NCI-H345 treated with DMSO at 0.1 percent for 48 hours (cell line): ENCODE measurements at regions not wholly inside any gene's neighbourhood (a gene's known extent, or its start where the extent isn't known, plus 50 kb on each side); places are given as distances from the start of the nearest gene placed in this dataset.
"Not testable (repeated sequence)": the region's sequence is repeated elsewhere in the genome, so short reads cannot be mapped to it uniquely, and the experiment has no call there.

ENCODE experiments used
- DNase-seq: peaks from one replicate; lab custom pipeline; 2025; ENCODE audit not compliant: unreplicated experiment; lab: John Stamatoyannopoulos, UW

DNA sequence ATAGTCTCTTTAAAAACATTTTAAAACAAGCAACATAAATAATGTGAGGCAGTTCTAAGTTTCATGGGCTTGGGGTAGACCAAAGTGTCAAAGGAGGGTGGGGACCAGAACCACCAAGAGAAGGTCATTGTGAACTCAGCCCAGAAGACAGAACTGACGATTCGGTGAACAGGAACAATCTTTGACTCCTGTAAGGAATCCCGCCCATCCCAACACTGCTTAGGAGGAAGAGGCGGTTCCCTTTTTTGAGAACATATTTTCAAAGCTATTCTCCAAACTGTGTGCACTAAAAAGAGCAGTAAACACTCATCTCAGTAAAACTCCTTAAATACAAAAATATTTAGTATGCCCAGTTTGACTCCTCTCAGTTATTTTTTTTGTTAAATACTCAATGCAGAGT is 176.5 kb upstream of the TLE4 start:
- DNase-seq: no peak

DNA sequence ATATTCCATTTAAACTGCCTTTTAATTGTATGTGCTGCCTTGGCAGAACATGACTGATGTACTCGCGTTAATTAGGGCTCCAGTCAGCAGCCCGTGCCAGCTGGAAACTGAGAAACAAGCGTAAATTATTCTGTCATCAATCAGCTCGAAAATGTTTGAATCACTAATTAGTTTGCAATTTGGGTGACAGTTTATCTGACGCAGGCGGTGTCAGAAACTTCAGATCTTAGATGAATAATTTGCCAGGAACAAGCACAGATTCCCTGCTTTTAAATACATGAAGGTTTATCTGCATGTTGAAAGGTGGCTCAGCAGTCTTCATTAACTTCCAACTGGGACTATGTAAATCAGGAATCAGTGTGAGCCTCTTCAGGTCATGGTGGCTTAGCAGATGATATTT is 176.0 kb upstream of the TLE4 start:
- no peak for DNase-seq

DNA sequence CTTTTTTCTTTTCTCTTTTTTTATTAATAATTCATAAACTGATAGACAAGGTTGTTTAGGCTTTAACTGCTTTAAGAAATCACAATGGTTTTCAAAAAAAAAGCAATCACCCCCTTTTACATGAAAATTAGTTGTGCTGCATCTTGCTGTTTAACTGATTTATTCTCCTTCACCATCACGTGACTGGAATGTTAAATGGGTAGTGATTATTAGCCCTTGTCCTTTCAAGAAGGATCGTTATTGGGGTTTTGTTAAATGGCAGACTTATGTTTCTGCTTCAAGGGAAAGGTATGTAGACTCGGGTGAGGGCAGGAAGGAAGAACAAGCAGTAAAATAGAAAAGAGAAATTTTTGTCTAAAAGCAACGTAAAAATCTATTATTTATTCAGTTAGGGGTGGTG is 175.6 kb upstream of the TLE4 start:
- DNase-seq: no peak

DNA sequence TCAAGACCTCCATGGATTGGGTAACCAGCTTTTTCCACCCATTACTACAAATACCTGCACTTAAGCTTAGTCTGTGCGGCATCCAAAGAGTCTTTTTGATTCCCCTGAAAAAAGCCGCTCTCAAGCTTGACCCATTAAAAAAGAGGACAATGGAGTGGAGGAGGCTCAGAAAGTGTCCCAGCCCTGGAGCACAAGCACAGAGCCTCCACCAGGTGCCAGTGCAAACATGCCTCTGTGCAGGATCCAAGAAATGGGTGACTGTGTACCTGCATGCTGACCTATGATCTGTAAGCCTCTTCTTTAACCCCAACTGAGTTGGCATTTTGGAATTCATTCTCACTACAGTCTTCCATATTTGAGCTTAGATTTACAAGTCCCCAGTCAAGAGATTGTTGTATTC is 168.3 kb upstream of the TLE4 start:
- DNase-seq: no peak

DNA sequence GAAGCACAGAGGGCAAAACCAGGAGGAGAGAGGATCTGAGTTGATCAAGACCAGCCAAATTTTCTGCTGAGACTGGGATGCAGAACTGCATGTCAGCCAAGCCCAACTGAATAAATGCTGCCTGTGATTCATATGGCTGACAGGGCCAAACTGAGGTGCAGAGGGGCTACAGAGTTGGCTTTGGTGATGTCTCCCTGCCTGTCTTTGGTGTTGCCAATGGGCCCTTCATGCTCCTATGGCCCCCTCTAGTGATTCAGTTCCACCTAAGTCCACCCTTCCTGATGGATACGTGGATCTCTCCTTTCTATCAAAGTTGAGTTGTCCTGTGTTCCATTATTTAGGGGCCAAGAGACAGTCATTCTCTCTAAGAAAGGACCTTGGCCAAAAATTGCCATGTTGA is 163.6 kb upstream of the TLE4 start:
- DNase-seq: no peak

DNA sequence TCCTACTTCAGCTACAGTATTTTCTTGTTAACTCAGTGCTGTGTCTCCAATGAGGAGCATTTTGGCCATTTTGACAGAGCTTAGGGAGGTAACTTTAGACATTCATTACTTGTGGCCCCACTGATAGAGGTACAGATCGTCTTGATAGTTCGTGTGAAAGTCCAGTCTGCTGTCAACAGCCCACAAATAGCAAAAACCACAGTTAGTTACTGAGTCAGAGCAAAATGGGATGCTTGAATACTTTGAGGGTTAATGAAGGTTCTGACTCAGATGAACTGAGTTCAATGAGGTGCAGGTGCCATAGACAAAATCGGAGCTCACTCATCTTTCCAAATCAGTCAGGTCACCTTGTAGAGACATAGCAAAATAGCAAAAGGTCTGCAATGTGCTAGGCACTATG is 163.1 kb upstream of the TLE4 start:
- DNase-seq: no peak

DNA sequence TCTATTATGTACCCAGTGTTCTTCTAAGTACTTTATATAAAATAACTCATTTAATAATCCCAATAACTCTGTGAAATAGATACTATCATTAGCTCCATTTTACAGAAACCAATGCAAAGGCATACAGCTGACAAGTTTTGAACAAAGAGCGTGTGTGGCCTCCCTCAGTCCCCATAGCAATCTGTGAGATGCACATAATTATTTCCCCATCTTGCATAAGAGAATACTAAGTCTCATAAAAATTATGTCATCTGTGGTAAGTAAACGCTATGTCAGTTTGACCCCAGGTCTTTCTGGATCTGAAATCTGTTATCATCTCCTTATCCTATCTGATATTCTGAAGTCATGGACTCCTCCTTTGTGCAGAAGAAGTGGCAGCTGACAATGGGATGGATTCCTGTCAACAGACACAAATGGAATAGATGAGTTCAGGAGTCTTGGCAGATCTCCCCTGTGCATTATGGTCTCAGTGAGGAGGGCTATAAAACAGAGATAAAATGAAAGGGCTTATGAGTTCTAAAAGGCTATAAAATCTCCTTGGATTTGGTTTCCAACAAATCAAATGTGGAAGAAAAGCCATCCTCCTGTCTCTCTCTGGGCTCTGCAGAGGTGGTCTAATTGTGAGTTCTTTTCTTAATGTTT is 162.5 kb upstream of the TLE4 start:
- DNase-seq: no peak

DNA sequence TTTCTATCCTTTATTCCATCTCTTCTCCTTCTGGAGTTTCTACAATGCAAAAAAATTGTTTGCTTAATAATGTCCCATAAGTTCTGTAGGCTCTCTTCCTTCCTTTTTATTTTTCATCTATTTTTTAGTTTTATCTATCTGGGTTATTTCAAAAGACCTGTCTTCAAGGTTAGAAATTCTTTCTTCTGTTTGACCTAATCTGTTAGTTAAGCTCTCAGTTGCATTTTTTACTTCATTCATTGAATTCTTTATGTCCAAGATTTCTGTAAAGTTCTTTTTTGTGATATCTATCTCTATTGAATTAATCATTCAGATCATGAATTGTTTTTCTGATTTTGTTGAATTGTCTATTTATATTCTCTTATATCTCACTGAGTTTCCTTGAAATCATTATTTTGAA is 145.9 kb upstream of the TLE4 start:
- DNase-seq: no peak

DNA sequence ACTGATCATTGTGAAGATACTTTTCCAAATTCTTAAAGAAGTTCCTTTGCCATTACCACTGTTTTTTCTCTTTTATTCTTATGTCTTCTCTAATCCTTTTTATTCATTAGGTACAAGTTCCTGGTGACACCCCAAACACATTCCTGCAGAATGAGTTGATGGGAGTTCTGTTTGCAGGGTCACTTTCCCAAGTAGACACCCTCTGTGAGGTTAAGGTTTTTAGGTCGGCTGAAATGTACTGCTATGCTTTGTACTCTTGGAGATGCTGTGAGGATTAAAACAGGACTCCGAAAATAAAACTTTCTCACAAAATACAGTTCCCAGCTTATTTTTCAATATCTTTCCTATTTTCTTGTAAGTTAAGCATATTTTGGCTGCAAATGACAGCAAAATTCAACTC is 143.3 kb upstream of the TLE4 start:
- DNase-seq: no peak

DNA sequence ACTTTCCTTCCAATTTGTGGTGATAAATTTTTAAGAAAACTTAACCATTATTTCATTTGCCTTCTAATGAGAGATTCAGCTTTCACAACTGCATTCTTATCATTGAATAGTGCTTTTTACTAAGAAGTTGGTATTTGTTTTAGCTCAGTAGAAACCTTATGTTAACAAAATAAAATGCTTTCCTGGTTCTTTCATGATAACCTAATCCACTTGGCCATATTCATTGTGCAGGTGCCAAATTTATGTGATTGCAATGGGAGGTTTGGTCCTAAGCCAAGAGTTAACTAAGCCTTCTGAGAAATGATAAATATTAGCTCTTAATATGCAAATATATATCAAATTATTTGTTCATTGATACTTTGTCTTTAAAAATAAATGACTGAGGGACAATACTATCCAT is 141.1 kb upstream of the TLE4 start:
- no peak for DNase-seq

DNA sequence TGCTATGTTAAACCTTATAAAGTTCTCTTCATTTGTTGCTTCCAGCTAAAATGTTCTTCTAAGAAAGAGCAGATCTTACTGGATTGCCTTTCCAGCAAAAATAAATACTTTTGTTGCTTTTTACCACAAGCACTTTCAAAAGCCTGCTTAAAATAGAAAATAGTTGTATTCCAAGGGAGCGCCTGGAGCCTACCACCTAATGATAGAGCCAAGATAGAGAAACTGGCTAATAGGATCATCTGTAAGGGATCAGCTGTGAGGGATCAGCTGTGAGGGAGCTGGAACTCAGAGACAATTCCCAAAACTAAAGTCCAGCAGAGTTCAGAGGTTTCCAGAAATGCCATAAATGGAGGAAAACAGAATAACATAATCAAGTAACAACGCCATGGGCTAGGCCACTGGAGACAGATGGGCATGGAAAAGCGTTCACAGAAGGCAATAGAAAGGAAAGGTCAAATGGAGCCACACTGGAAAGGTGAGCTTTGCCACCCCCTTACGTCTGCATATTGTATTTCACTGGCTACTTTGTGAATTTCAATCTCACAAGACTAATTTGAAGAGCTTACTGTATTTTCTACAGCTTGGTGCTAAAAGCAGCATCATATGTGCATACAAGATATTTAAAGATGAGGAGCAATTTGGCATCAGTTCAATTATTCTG is 140.6 kb upstream of the TLE4 start:
- DNase-seq: no peak

DNA sequence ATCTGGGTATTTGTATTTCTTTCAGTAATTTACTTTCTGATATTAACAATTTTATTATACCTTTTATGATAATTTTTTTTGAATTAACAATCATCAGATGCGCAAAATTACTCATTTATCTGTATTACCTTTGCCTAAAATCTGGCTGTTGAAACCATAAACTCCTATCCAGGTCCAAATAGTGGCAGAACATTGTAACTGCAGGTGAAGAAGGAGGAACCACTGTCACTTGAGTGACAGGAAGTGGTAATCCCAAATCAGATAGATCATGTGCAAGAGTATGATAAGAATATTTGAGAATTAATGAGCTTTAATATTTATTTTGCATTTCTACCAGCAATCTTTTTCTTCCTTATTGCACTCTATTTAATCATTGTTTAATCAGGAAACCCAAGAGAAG is 139.3 kb upstream of the TLE4 start:
- no peak for DNase-seq

DNA sequence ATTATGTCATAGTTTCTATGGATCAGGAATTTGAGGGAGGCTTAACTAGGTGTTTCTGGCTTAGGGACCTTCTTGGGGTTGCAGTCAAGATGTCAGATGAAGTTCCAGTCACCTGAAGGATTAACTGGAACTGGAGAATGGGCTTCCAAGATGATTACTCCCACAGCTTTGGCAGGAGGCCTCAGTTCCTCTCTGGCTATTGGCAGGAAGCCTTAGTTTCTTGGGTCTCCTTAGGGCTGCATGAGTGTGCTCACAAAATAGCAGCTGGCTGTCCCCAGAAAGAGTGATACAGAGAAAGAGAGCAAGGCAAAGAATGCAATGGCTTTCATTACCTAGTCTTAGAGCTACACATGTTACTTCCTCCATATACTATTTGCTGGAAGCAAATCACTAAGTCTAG is 138.1 kb upstream of the TLE4 start:
- DNase-seq: no peak

DNA sequence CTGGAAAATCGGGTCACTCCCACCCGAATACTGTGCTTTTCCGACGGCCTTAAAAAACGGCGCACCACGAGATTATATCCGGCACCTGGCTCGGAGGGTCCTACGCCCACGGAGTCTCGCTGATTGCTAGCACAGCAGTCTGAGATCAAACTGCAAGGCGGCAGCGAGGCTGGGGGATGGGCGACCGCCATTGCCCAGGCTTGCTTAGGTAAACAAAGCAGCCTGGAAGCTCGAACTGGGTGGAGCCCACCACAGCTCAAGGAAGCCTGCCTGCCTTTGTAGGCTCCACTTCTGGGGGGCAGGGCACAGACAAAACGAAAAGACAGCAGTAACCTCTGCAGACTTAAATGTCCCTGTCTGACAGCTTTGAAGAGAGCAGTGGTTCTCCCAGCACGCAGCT is 132.5 kb upstream of the TLE4 start:
- DNase-seq: not testable (repeated sequence)

DNA sequence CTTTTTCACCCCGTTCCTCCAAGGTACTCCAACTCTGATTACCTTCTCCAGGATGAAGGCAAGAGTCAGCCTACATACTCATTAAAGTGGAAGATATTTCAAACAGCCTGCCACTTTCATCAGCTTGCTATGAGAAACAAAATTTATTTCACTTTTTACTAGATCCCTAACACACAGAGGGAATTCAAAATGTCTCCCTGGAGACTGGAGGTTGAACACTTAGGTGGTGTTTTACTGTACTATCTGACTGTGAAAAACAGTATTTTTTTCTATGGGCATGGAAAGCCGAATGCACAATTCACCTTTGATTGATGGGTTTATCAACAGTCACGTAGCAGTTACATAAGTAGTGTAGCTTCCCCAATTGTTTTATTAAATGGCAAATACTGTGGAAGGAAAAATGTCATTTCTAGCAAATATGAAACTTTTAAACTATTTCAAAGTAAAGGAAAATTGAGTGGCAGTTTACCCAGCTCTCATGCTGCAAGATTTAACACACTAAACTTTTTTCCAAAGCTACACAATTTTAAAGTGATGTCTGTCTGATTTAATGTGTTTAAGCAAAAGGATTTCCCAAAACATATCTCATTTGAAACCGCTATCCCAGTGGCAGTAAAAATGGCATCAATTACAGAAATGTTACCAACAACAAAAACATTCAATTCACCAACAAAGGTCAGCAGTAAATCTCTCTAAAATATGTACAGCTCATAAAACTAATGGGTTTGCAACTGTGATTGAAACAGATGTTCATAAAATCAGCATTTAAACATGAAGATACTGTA is 125.0 kb upstream of the TLE4 start:
- DNase-seq: no peak

DNA sequence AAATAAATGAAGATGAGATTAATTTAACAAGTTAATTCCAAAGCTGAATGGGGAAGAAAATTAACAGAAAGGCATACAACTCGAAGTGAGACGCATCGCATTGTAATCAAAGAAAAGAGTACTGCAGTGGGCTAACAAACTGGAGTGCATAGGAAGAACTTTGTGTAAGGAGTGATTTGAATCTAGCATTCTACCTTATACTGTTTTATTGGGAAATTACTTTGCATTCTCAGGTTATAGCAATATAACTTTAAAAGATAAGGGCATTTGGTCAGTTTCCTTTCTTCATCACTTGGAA is 124.5 kb upstream of the TLE4 start:
- DNase-seq: no peak

DNA sequence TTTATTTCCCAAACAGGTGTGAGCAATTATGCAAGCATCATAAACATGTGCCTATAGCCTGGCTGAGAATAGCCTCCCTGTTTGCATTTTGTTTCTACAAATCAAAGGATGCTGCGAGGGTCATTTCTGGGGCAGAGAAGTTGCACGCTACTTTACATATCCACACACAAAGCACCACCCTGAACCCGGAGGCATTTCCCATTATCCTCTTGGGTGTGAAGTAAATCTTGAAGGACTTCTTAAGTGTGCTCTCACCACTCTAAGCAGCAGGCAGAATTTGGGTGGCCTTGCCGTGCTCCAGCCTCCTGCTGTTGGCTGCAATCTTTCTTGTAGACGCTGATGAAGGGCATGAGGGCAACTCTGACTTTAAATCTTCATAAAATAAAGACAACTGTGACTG is 124.0 kb upstream of the TLE4 start:
- DNase-seq: no peak

DNA sequence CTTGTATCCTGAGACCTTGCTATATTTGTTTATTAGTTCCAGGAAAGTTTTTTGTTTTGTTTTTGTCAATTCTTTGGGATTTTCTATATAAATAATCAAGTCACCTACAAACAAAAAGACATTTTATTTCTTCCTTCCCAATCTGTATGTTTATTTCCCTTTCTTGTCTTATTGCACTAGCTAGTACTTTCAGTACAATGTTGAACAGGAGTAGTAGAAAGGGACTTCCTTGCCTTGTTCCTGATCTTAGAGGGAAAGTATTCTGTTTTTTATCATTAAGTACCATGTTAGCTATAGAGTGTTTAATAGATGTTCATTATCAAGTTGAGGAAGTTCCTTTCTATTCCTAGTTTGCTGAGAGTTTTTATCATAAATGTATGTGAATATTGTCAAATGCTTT is 119.5 kb upstream of the TLE4 start:
- no peak for DNase-seq

DNA sequence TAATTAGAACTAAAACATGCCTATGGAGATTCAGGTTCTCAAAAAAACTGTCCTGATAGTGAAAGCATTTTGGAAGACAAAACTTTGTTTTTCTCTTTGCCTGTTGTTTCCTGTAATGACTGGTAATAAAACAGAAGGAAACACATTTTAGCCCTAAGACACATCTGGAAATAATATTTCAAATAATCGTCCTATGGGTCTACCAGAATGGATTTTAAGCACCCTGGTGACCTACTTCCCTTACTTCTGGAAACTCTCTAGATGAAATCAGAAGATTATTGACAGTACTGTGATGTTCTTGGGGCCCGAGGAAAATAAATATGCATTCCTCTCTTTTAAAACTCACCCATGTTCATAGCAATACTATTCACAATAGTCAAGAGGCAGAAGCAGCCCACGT is 110.1 kb upstream of the TLE4 start:
- DNase-seq: no peak

DNA sequence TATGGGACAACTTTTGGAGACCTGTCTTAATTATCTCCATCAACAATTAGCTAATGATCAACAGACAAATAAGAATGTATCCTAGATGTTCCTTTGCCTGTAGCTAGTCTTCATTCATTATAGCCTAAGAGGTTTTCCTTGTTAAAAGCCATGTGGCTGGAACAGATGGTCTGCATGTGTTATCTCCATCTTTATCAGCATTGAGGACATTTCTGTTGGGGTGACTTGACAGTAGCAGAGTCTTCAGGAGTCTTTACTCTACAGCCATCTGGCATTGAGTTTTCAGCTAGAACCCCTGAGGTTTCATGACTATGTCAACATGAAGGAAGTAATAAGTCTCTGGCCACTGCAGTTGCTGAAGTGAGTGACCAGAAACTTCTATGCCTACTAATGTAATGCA is 106.6 kb upstream of the TLE4 start:
- no peak for DNase-seq

DNA sequence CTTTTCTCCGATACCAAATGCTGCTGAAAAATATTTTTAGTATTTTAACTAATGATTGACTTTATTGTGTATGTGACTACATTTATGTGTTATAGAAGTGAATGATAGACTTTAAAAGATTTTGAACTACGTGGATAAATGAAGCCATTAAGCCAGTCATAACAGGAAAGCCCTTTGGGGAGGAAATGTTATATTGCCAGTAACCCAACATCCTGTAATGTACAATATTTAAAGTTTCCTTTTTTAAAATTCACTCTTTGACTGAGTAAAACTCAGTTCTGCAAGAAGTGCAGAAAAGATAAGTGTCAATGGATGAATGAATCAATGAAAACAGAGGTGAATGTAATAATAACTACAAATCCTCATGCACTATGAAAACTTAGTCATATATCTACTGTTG is 102.6 kb upstream of the TLE4 start:
- DNase-seq: no peak

DNA sequence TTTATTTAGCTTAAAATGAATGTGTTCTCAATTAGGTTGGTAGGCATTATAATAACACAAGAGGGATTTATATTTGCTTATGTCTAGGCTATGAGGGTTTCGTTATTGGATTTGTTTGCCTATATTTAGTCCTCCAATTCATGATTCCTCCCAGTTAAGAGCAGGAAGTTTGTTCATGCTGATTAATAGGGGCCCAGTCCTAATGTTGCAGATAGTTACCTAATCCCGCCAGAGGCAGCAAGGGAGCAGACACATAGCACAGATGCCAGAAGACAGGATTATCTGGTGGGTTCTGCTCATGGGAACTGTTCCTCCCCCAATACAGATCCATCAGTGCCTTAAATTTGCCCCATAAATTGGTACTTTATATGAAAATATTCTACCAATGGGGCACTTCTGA is 100.8 kb upstream of the TLE4 start:
- no peak for DNase-seq
